Sigmoid colon (tissue), 4 donors: ENCODE measurements at regions not wholly inside any gene's neighbourhood (a gene's known extent, or its start where the extent isn't known, plus 50 kb on each side); places are given as distances from the start of the nearest gene placed in this dataset.

Experiments used
- CTCF ChIP-seq, 4 experiments: fragments of 450-650 bp in 3 of 4; fragments of 200-600 bp in 1 of 4; IDR thresholded peaks; one replicate each; pipeline ENCODE4 v1.5.1; 2016 to 2019; ENCODE audit warnings: antibody characterized with exemption in 4 of 4, mild to moderate bottlenecking in 3 of 4, moderate library complexity in 2 of 4
- EP300 ChIP-seq, 4 donors: sonication (generic); formaldehyde crosslinking; IDR thresholded peaks; one replicate each; pipeline ENCODE4 v1.6.1; 2017; ENCODE audit warnings: antibody characterized with exemption in 4 of 4
- POLR2A ChIP-seq, 2 donors: fragments of 450-650 bp; IDR thresholded peaks; one replicate each; pipeline ENCODE4 v1.6.1; 2016; ENCODE audit warnings: antibody characterized with exemption in 2 of 2, mild to moderate bottlenecking in 2 of 2, moderate library complexity in 2 of 2

GRCh38 chr20:55173601-55174000, 698.2 kb downstream of the DOK5 start:
- TF ChIP-seq CTCF (IDR thresholded peaks at IDR 0.05), result no peak
- no peak for TF ChIP-seq POLR2A (IDR thresholded peaks at IDR 0.05)
- no peak for TF ChIP-seq EP300 (IDR thresholded peaks at IDR 0.05)
